ENCODE measurements at regions not wholly inside any gene's neighbourhood (a gene's known extent, or its start where the extent isn't known, plus 50 kb on each side); places are given as distances from the start of the nearest gene placed in this dataset.

GRCh38 chr10:120983721-120984120, 132.6 kb downstream of the WDR11 start:
- Mint-ChIP-seq H3K36me3 (ENCODE audit: unreplicated experiment) (no peaks in the 10 kb centered on the region), H3K27ac (ENCODE audit: unreplicated experiment) (no peak overlapping the region), H3K4me1 (ENCODE audit: unreplicated experiment) (peaks cover 3% of the 10 kb centered on the region), H3K9me3 (ENCODE audit: unreplicated experiment) (peaks cover 17% of the 10 kb centered on the region), H3K27me3 (ENCODE audit: unreplicated experiment) (peaks cover 23% of the 10 kb centered on the region), H3K4me3 (ENCODE audit: unreplicated experiment) (no peak overlapping the region)
- peak; percentile 75 for DNase-seq (ENCODE audit: extremely low spot score, unreplicated experiment)
- TF ChIP-seq, protein P1, sequence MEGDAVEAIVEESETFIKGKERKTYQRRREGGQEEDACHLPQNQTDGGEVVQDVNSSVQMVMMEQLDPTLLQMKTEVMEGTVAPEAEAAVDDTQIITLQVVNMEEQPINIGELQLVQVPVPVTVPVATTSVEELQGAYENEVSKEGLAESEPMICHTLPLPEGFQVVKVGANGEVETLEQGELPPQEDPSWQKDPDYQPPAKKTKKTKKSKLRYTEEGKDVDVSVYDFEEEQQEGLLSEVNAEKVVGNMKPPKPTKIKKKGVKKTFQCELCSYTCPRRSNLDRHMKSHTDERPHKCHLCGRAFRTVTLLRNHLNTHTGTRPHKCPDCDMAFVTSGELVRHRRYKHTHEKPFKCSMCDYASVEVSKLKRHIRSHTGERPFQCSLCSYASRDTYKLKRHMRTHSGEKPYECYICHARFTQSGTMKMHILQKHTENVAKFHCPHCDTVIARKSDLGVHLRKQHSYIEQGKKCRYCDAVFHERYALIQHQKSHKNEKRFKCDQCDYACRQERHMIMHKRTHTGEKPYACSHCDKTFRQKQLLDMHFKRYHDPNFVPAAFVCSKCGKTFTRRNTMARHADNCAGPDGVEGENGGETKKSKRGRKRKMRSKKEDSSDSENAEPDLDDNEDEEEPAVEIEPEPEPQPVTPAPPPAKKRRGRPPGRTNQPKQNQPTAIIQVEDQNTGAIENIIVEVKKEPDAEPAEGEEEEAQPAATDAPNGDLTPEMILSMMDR (IDR thresholded peaks at IDR 0.05) = no peak

DNA sequence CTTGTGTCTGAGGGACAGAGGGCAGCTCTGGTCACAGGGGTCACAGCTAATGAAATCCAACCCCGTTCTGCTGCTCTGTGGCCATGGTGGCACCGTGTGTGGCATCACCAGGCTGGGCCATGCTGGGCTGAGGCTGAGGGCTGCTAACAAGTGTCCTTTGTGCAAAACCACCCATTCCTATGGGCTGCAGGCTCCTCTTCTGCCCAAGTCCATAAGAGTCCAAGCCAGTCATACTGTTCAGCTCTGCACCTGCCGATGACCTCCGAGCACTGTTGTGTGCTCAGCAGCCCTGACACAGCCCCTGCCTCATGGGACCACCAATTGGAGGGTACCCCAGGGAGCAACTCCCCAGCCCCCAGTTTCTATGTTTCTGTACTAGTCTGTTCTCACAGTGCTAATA, 133.1 kb downstream of the WDR11 start:
- H3K36me3 Mint-ChIP-seq (ENCODE audit: unreplicated experiment) = no peaks in the 10 kb centered on the region
- TF ChIP-seq, protein P1 (IDR thresholded peaks at IDR 0.05) = no peak
- peaks cover 18% of the 10 kb centered on the region for H3K27me3 Mint-ChIP-seq (ENCODE audit: unreplicated experiment)
- peaks cover 3% of the 10 kb centered on the region for H3K4me1 Mint-ChIP-seq (ENCODE audit: unreplicated experiment)
- DNase-seq (ENCODE audit: extremely low spot score, unreplicated experiment) = peak; percentile 63
- H3K4me3 Mint-ChIP-seq (ENCODE audit: unreplicated experiment) = no peak overlapping the region
- peaks cover 19% of the 10 kb centered on the region for H3K9me3 Mint-ChIP-seq (ENCODE audit: unreplicated experiment)
- H3K27ac Mint-ChIP-seq (ENCODE audit: unreplicated experiment) = no peak overlapping the region

- Mint-ChIP-seq H3K27me3 (ENCODE audit: unreplicated experiment) (peaks cover under 1% of the 10 kb centered on the region), H3K4me1 (ENCODE audit: unreplicated experiment) (no peaks in the 10 kb centered on the region), H3K36me3 (ENCODE audit: unreplicated experiment) (no peaks in the 10 kb centered on the region), H3K9me3 (ENCODE audit: unreplicated experiment) (peaks cover 32% of the 10 kb centered on the region), H3K4me3 (ENCODE audit: unreplicated experiment) (no peak overlapping the region), H3K27ac (ENCODE audit: unreplicated experiment) (no peak overlapping the region)
- DNase-seq (ENCODE audit: extremely low spot score, unreplicated experiment) = peak; percentile 51
- TF ChIP-seq, protein P1 (IDR thresholded peaks at IDR 0.05) = no peak
These were observed 136.2 kb downstream of the WDR11 start for GRCh38 chr10:120987359-120987758.

DNA sequence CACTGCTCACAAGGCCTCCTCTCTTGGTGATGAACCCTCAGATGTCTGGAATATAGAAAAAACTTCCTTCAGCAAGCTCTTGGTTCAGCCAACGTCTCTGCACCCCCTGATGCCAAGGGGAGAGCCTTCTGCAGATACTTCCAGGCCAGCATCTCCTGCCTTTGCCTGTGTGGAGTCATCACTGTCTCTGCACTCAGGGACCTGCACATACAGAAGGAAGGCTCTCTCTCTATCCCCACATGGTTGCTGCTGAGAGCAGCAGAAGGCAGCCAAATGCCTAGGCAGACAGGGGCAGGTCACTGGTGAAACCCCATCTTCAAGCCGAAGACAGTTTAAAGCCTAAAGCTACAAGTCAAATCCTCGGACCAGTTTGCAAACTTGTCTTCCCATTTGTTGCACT, 137.6 kb downstream of the WDR11 start:
- no peaks in the 10 kb centered on the region for H3K27me3 Mint-ChIP-seq (ENCODE audit: unreplicated experiment)
- peaks cover 32% of the 10 kb centered on the region for H3K9me3 Mint-ChIP-seq (ENCODE audit: unreplicated experiment)
- no peaks in the 10 kb centered on the region for H3K36me3 Mint-ChIP-seq (ENCODE audit: unreplicated experiment)
- no peaks in the 10 kb centered on the region for H3K4me1 Mint-ChIP-seq (ENCODE audit: unreplicated experiment)
- TF ChIP-seq, protein P1 (IDR thresholded peaks at IDR 0.05) = no peak
- peak; percentile 56 for DNase-seq (ENCODE audit: extremely low spot score, unreplicated experiment)
- H3K4me3 Mint-ChIP-seq (ENCODE audit: unreplicated experiment) = no peak overlapping the region
- H3K27ac Mint-ChIP-seq (ENCODE audit: unreplicated experiment) = no peak overlapping the region

DNA sequence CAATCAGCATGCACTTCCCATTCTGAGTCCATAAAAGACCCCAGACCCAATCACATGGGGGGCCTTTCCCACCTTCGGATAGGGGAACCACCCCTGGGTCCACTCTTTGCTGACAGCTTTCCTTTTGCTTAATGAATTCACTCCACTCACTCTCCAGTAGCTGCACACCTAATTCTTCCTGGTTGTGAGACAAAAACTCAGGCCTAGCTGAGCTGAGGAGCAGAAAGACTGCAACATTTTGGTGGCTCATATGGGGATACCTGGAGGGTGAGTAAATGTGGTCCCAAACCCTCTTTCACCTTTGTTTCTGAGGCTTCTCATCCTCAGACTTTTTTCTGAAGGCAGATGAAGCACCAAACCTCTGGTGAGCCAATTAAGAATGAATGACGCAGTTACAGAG, 138.1 kb downstream of the WDR11 start:
- H3K36me3 Mint-ChIP-seq (ENCODE audit: unreplicated experiment) = no peaks in the 10 kb centered on the region
- H3K9me3 Mint-ChIP-seq (ENCODE audit: unreplicated experiment) = peaks cover 32% of the 10 kb centered on the region
- no peaks in the 10 kb centered on the region for H3K27me3 Mint-ChIP-seq (ENCODE audit: unreplicated experiment)

More for the DNA sequence above, 138.1 kb downstream of the WDR11 start:
- Mint-ChIP-seq H3K27ac (ENCODE audit: unreplicated experiment) (no peak overlapping the region), H3K4me1 (ENCODE audit: unreplicated experiment) (no peaks in the 10 kb centered on the region), H3K4me3 (ENCODE audit: unreplicated experiment) (no peak overlapping the region)
- TF ChIP-seq, protein P1 (IDR thresholded peaks at IDR 0.05) = no peak
- DNase-seq (ENCODE audit: extremely low spot score, unreplicated experiment) = peak; percentile 36
